ENCODE measurements at regions not wholly inside any gene's neighbourhood (a gene's known extent, or its start where the extent isn't known, plus 50 kb on each side); places are given as distances from the start of the nearest gene placed in this dataset.

DNA sequence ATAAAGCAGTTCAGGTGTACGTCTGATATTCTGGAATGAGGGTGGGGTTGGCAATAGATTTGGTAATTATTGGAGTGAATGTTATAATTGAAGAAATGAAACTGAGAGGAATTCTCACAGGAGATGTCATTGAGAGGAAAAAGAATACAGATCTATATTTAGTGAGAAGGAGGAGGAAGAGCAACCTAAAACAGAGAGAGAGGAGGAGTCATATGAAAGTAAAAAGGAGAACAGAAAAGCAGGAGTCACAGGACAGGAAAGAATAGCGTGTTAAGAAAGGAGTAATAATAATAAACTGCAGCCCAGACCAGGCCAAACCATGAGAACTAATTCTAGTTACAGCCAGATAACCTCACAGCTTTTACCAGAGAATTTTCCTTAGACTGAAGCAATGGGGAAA lies 62.7 kb upstream of the MROH9 start:
- Histone ChIP-seq H3K27me3 (ENCODE audit: insufficient read depth, low read depth, low read length) (no peaks in the 10 kb centered on the region), H3K27ac (ENCODE audit: low read length) (no peak overlapping the region), H3K79me2 (replicated peaks; ENCODE audit: insufficient read depth, low read length) (no peaks in the 10 kb centered on the region), H4K20me1 (ENCODE audit: insufficient read depth) (no peaks in the 10 kb centered on the region), H3K9ac (ENCODE audit: low read length) (no peak overlapping the region), H3K4me3 (ENCODE audit: low read length) (no peak overlapping the region), H3K4me2 (ENCODE audit: low read length) (no peak overlapping the region), H3K36me3 (ENCODE audit: insufficient read depth, low read length) (no peaks in the 10 kb centered on the region), H3K9me2 (ENCODE audit: insufficient read depth, low read length) (no peaks in the 10 kb centered on the region), H3K9me3 (ENCODE audit: low read length) (no peaks in the 10 kb centered on the region), H2AFZ (ENCODE audit: low read depth, low read length) (no peak overlapping the region), H3F3A (ENCODE audit: insufficient read depth, low read length, poor library complexity, severe bottlenecking) (no peaks in the 10 kb centered on the region)
- TF ChIP-seq EZH2 (IDR thresholded peaks at IDR 0.05; ENCODE audit: borderline replicate concordance, insufficient read depth, low read length, poor library complexity, severe bottlenecking): no peak
- TF ChIP-seq TAF1 (IDR thresholded peaks at IDR 0.05; ENCODE audit: low read depth): no peak
- TF ChIP-seq, protein P1, sequence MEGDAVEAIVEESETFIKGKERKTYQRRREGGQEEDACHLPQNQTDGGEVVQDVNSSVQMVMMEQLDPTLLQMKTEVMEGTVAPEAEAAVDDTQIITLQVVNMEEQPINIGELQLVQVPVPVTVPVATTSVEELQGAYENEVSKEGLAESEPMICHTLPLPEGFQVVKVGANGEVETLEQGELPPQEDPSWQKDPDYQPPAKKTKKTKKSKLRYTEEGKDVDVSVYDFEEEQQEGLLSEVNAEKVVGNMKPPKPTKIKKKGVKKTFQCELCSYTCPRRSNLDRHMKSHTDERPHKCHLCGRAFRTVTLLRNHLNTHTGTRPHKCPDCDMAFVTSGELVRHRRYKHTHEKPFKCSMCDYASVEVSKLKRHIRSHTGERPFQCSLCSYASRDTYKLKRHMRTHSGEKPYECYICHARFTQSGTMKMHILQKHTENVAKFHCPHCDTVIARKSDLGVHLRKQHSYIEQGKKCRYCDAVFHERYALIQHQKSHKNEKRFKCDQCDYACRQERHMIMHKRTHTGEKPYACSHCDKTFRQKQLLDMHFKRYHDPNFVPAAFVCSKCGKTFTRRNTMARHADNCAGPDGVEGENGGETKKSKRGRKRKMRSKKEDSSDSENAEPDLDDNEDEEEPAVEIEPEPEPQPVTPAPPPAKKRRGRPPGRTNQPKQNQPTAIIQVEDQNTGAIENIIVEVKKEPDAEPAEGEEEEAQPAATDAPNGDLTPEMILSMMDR (IDR thresholded peaks at IDR 0.05; ENCODE audit: poor library complexity, severe bottlenecking): no peak
- TF ChIP-seq, protein P2, sequence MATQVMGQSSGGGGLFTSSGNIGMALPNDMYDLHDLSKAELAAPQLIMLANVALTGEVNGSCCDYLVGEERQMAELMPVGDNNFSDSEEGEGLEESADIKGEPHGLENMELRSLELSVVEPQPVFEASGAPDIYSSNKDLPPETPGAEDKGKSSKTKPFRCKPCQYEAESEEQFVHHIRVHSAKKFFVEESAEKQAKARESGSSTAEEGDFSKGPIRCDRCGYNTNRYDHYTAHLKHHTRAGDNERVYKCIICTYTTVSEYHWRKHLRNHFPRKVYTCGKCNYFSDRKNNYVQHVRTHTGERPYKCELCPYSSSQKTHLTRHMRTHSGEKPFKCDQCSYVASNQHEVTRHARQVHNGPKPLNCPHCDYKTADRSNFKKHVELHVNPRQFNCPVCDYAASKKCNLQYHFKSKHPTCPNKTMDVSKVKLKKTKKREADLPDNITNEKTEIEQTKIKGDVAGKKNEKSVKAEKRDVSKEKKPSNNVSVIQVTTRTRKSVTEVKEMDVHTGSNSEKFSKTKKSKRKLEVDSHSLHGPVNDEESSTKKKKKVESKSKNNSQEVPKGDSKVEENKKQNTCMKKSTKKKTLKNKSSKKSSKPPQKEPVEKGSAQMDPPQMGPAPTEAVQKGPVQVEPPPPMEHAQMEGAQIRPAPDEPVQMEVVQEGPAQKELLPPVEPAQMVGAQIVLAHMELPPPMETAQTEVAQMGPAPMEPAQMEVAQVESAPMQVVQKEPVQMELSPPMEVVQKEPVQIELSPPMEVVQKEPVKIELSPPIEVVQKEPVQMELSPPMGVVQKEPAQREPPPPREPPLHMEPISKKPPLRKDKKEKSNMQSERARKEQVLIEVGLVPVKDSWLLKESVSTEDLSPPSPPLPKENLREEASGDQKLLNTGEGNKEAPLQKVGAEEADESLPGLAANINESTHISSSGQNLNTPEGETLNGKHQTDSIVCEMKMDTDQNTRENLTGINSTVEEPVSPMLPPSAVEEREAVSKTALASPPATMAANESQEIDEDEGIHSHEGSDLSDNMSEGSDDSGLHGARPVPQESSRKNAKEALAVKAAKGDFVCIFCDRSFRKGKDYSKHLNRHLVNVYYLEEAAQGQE (IDR thresholded peaks at IDR 0.05; ENCODE audit: borderline replicate concordance): no peak
- no peak for TF ChIP-seq MXI1 (conservative IDR thresholded peaks at IDR 0.05; ENCODE audit: poor library complexity, severe bottlenecking)
- TF ChIP-seq SMC3 (conservative IDR thresholded peaks at IDR 0.05; ENCODE audit: poor library complexity): no peak
- no peak for TF ChIP-seq EP300 (conservative IDR thresholded peaks at IDR 0.05; ENCODE audit: poor library complexity, severe bottlenecking)
- TF ChIP-seq POLR2AphosphoS5 (IDR thresholded peaks at IDR 0.05): no peak
- no peak for TF ChIP-seq RAD21 (conservative IDR thresholded peaks at IDR 0.05)

DNA sequence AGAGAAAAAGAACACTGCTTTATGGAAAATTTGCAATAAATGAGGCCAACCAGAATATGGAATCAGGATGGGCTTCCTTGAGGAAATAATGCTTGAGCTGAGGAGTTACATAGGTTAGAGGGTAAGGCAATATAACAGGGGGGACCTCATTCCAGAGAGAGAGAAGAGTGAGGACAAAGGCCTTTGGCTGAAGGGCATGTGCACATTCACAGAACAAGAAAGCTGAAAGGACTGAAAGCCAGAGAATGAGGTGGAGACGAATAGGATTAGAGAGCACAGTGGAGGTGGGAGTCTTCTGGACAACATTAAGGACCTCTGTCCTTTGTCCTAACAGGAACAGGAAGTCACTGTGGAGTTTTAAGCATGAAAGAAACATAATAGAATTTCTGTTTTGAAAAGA lies 60.7 kb upstream of the MROH9 start:
- Histone ChIP-seq H3K9me2 (ENCODE audit: insufficient read depth, low read length) (no peaks in the 10 kb centered on the region), H2AFZ (ENCODE audit: low read depth, low read length) (no peak overlapping the region), H3K9me3 (ENCODE audit: low read length) (no peaks in the 10 kb centered on the region), H3F3A (ENCODE audit: insufficient read depth, low read length, poor library complexity, severe bottlenecking) (no peaks in the 10 kb centered on the region), H3K36me3 (ENCODE audit: insufficient read depth, low read length) (no peaks in the 10 kb centered on the region), H3K4me3 (ENCODE audit: low read length) (no peak overlapping the region), H3K27me3 (ENCODE audit: insufficient read depth, low read depth, low read length) (no peaks in the 10 kb centered on the region), H4K20me1 (ENCODE audit: insufficient read depth) (no peaks in the 10 kb centered on the region), H3K9ac (ENCODE audit: low read length) (no peak overlapping the region), H3K79me2 (replicated peaks; ENCODE audit: insufficient read depth, low read length) (no peaks in the 10 kb centered on the region), H3K4me2 (ENCODE audit: low read length) (no peak overlapping the region), H3K27ac (ENCODE audit: low read length) (no peak overlapping the region)
- TF ChIP-seq, protein P2 (IDR thresholded peaks at IDR 0.05; ENCODE audit: borderline replicate concordance): no peak
- no peak for TF ChIP-seq EP300 (conservative IDR thresholded peaks at IDR 0.05; ENCODE audit: poor library complexity, severe bottlenecking)
- TF ChIP-seq MXI1 (conservative IDR thresholded peaks at IDR 0.05; ENCODE audit: poor library complexity, severe bottlenecking): no peak
- TF ChIP-seq, protein P1 (IDR thresholded peaks at IDR 0.05; ENCODE audit: poor library complexity, severe bottlenecking): no peak
- TF ChIP-seq EZH2 (IDR thresholded peaks at IDR 0.05; ENCODE audit: borderline replicate concordance, insufficient read depth, low read length, poor library complexity, severe bottlenecking): no peak
- TF ChIP-seq POLR2AphosphoS5 (IDR thresholded peaks at IDR 0.05): no peak
- no peak for TF ChIP-seq SMC3 (conservative IDR thresholded peaks at IDR 0.05; ENCODE audit: poor library complexity)
- no peak for TF ChIP-seq TAF1 (IDR thresholded peaks at IDR 0.05; ENCODE audit: low read depth)
- no peak for TF ChIP-seq RAD21 (conservative IDR thresholded peaks at IDR 0.05)

Measured in neural cell (in vitro differentiated cells).